Kidney epithelial cell (primary cell): ENCODE measurements at regions not wholly inside any gene's neighbourhood (a gene's known extent, or its start where the extent isn't known, plus 50 kb on each side); places are given as distances from the start of the nearest gene placed in this dataset.
"Not testable (repeated sequence)": the region's sequence is repeated elsewhere in the genome, so short reads cannot be mapped to it uniquely, and the experiment has no call there.

Experiments used
- DNase-seq: peaks from one replicate; pipeline ENCODE4 v3.0.0-alpha.2; 2010; ENCODE audit warnings: low read depth
- H3K27me3 ChIP-seq: 2 replicates; pipeline ENCODE4 v1.6.0; 2011; ENCODE audit warnings: low read length; ENCODE audit not compliant: control insufficient read depth, insufficient read depth
- H3K36me3 ChIP-seq: 2 replicates; pipeline ENCODE4 v1.5.1; 2011; ENCODE audit warnings: low read length; ENCODE audit not compliant: control insufficient read depth, insufficient read depth
- H3K4me3 ChIP-seq: 2 replicates; pipeline ENCODE4 v1.5.1; 2011; ENCODE audit warnings: low read depth, mild to moderate bottlenecking, control low read depth, low read length
- TF ChIP-seq, protein P1 (sequence below): IDR thresholded peaks from 2 replicates; pipeline ENCODE4 v1.5.1; 2011; ENCODE audit warnings: mild to moderate bottlenecking, moderate library complexity, low read length, control low read depth, inconsistent platforms; ENCODE audit not compliant: insufficient read depth, poor library complexity, severe bottlenecking

DNA sequence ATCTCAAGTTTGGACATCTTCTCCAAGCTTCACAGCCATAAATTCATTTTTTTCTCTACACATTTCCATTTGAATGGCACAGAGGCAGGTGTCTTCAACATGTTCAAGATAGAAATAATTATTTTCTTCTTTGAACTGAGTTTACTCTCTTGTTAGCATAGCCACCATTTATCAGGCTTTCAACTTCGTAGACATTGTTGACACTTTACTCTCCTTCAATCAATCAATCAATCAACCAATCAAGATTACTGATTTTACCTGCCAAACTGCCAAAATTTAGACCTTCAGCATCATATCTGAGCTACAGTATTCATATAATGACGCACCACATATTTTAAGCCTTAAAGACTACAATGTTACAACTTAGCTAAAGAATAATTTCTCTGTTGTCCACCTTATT lies 300.1 kb upstream of the LUZP2 start:
- DNase-seq: no peak
- Histone ChIP-seq H3K4me3 (no peak overlapping the region), H3K36me3 (no peaks in the 10 kb centered on the region), H3K27me3 (no peaks in the 10 kb centered on the region)
- TF ChIP-seq, protein P1, sequence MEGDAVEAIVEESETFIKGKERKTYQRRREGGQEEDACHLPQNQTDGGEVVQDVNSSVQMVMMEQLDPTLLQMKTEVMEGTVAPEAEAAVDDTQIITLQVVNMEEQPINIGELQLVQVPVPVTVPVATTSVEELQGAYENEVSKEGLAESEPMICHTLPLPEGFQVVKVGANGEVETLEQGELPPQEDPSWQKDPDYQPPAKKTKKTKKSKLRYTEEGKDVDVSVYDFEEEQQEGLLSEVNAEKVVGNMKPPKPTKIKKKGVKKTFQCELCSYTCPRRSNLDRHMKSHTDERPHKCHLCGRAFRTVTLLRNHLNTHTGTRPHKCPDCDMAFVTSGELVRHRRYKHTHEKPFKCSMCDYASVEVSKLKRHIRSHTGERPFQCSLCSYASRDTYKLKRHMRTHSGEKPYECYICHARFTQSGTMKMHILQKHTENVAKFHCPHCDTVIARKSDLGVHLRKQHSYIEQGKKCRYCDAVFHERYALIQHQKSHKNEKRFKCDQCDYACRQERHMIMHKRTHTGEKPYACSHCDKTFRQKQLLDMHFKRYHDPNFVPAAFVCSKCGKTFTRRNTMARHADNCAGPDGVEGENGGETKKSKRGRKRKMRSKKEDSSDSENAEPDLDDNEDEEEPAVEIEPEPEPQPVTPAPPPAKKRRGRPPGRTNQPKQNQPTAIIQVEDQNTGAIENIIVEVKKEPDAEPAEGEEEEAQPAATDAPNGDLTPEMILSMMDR: no peak

DNA sequence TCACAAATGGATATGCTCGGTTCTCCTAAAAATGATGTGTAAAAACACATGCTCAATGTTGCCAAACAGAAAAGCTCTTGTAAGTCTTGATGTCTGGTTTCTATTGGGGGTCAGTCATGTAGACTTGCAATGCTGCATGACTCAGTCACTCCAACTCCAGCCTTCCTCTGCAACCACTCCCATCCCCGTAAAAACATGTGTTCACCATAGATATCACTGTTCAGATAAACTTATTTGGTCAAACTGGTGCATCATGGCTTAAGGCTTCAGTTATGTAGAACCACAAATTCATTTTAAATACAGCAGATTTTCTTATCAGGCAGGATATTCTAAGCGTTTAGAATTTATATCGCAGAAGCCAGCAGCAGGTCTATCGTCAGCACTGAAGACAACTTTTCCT lies 298.4 kb upstream of the LUZP2 start:
- TF ChIP-seq, protein P1: no peak
- DNase-seq: no peak

DNA sequence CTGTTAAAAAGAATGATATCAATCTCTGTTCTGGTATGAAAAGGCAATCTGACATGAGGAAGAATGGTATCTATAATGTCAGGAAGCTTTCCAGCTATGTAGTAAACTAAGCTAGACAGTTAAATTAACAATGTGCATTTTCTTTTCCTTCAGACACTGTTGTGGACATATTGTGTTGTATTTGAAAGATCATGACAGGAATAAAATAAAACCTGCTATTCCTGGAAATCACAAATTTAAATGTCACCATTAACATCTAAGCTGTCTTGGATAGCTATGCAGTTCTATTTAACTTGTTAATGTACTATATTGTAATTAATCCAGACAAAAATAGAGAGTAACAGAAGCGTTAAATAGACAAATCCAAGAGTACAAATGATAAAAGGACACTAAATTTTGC lies 297.4 kb upstream of the LUZP2 start:
- Histone ChIP-seq H3K36me3 (no peaks in the 10 kb centered on the region), H3K27me3 (no peaks in the 10 kb centered on the region), H3K4me3 (no peak overlapping the region)
- TF ChIP-seq, protein P1: no peak
- no peak for DNase-seq

More for the DNA sequence above, 298.4 kb upstream of the LUZP2 start:
- Histone ChIP-seq H3K4me3 (no peak overlapping the region), H3K27me3 (no peaks in the 10 kb centered on the region), H3K36me3 (no peaks in the 10 kb centered on the region)

DNA sequence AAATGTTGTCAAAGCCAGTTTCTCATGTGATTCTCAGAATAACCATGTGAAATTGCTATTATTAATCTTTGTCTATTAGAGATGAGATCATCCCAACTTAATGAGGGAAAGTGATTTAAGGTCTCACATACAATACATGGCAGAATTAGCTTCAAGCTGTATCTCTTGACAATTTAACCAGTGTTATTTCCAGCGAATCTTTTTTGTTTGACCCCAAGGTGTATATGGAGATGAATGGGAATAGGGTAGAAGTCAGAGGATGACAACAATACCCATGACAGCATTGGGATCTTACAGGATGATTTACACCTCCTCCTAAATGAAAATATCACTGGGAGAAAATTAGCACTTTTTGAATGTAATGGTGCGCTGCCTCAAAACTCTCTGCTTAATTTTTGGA lies 290.8 kb upstream of the LUZP2 start:
- Histone ChIP-seq H3K36me3 (no peaks in the 10 kb centered on the region), H3K27me3 (no peaks in the 10 kb centered on the region), H3K4me3 (no peak overlapping the region)
- DNase-seq: no peak
- TF ChIP-seq, protein P1: no peak

DNA sequence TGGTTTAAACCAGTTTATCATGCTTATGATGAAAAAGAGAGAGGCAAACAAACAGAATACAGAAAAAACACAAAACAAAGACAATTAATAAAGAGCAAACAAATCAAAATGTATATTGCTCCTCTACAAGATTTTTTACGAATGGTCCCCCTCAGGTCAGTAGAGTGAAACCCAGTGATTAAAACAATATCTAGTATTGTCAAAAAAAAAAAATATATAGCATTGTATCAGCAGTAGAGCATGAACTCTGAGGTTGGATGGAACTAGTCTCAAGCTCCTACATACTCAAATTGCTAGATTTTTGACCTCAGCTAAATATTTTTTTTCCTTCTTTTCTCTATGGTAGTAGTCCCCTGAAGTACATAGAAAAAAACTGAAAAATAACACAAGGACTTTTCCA lies 290.3 kb upstream of the LUZP2 start:
- TF ChIP-seq, protein P1: no peak
- DNase-seq: no peak
- no peaks in the 10 kb centered on the region for H3K27me3 ChIP-seq
- H3K36me3 ChIP-seq: no peaks in the 10 kb centered on the region
- no peak overlapping the region for H3K4me3 ChIP-seq

DNA sequence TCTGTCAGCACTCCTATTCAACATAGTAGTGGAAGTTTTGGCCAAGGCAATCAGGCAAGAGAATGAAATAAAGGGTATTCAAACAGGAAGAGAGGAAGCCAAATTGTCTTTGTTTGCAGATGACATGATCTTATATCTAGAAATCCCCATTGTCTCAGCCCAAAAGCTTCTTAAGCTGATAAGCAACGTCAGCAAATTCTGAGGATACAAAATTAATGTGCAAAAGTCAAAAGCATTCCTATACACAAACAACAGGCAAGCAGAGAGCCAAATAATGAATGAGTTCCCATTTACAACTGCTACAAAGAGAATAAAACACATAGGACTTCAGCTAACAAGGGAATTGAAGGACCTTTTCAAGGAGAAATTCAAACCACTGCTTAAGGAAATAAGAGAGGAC lies 280.4 kb upstream of the LUZP2 start:
- Histone ChIP-seq H3K27me3 (no peaks in the 10 kb centered on the region), H3K4me3 (no peak overlapping the region), H3K36me3 (no peaks in the 10 kb centered on the region)
- DNase-seq: no peak
- TF ChIP-seq, protein P1: no peak

DNA sequence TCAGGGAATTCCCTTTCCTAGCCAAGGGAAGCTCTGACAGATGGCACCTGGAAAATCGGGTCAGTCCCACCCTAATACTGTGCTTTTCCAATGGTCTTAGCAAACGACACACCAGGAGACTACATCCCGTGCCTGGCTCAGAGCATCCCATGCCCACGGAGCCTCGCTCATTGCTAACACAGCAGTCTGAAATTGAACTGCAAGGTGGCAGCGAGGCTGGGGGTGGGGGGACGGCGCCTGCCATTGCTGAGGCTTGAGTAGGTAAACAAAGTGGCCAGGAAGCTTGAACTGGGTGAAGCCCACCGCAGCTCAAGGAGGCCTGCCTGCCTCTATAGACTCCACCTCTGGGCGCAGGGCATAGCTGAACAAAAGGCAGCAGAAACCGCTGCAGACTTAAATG lies 279.5 kb upstream of the LUZP2 start:
- H3K27me3 ChIP-seq, H3K4me3 ChIP-seq, DNase-seq, H3K36me3 ChIP-seq: not testable (repeated sequence)
